ENCODE measurements at regions not wholly inside any gene's neighbourhood (a gene's known extent, or its start where the extent isn't known, plus 50 kb on each side); places are given as distances from the start of the nearest gene placed in this dataset.
"Not testable (repeated sequence)": the region's sequence is repeated elsewhere in the genome, so short reads cannot be mapped to it uniquely, and the experiment has no call there.

DNA sequence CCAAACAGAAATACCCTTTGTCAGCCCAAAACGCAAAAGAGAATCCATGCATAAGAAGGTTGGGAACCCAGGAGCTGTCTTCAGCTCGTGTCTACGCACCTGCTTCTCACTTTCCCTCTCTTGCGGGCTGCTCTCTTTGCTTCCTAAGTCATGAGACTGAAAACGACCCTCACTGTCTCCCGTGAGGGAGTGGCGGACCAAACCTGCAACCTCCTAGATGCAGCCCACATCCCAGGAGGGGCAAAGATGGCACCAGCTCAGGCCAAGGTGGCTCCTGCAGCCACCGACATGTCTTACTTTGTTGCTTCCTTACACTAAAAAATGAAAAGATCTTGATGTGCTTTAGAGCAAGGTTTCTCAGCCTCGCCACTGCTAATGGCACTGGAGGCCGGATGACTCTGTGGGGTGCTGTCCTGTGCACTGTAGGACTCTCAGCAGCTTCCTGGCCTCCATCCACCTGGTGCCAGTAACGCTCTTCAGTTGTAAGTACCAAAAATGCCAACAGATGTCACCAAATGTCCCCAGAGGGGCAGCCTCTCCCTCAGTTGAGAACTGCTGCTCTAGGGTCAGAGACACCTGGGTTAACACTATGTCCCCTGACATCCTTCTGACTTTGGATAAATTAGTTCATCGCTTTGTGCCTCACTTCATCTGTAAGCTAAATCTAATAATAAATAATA lies 179.8 kb upstream of the PFKP start:
- no peak for DNase-seq

DNA sequence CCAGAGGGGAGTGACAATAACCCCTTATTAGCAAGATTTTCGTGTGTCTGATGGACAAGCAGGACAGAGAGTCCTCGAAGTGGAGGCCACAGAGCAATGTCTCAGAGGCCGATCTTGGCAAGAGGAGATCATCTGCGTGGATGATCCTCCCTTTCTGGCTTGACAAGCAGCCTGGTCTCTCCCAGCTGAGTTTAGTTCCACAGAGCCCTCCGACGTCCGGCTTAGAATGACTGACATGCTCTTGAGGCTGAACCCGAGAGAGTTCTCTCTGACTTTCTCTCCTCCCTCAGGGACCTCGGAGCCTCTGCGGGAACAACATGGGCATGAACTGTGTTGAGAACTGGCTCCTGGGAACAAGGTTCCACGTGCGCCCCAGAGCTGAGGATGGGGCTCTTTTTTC lies 180.7 kb upstream of the PFKP start:
- no peak for DNase-seq

DNA sequence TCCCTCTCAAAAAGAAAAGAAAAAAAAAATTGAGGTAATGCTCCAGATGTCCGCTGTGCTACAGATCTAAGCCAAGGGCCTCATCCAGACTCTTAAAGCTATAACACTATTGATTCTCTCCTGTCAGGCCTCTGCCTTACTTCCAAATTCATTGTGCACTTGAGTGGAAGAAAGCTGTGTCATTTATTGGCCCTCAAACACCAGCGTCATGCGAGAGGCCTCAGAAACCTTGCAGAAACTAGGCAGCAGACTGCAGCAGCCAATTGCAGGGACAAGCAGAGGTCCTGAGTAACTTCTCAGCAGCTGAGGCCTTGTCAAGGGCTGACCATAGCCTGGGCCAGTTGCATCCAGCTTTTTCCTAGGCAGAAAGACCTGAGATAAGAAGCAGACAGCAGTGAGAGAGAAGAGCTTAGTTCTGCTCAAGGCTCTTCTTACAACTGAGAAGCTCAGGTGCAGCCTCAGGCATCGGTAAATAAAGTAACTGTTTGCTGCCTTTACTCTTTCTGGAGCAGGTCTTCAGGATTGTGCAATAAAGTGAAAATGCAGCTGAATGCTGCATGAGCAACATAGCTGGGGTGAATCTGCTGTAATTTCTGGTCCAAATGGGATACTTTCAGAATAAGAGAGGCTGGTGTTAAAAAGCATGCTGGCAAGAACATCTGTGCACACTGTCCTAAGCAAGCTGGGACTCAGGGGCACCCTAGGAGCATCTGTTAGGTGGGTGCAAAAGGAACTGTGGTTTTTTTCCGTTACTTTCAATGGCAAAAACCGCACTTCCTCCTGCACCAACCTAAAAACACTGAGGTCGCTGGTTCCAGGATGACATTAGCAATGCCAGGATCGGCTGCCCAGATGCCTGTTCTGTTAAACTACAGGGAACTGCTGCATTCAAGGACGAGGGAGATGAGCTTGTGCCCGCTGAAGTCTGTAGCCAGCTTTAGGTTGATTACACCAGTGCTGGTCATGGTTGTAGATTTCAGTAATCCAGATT lies 181.8 kb upstream of the PFKP start:
- DNase-seq, result no peak

DNA sequence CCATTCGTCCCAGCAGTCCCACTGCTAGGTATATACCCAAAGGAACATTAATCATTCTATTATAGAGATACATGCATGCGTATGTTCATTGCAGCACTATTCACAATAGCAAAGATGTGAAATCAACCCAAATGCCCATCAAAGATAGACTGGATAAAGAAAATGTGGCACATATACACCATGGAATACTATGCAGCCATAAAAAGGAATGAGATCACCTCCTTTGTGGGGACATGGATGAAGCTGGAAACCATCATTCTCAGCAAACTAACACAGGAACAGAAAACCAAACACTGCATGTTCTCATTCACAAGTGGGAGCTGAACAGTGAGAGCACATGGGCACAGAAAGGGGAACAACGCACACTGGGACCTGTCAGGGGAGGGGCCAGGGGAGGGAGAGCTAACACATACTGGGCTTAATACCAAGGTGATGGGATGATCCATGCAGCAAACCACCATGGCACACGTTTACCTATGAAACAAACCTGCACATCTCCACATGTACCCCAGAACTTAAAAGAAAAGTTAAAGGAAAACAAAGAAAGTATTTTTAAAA lies 183.3 kb upstream of the PFKP start:
- DNase-seq, result not testable (repeated sequence)

DNA sequence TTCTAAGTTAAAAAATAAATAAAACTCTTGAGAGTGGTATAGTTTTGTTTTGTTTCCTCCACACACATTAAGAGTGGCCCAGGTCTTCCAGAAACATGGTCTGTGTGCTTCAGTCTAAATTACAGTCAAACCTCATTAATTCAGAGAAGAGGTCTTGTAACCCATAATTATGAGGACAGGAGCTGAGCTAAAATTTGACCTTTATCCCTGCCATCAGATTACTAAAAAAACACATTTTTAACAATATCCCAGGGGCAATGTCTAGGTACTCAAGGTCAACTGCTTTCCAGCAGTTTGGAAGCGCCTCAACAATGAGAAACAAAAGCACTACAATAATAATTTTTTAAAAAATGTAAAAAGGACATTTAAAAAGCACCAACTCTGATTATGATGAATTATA lies 184.1 kb upstream of the PFKP start:
- no peak for DNase-seq

DNA sequence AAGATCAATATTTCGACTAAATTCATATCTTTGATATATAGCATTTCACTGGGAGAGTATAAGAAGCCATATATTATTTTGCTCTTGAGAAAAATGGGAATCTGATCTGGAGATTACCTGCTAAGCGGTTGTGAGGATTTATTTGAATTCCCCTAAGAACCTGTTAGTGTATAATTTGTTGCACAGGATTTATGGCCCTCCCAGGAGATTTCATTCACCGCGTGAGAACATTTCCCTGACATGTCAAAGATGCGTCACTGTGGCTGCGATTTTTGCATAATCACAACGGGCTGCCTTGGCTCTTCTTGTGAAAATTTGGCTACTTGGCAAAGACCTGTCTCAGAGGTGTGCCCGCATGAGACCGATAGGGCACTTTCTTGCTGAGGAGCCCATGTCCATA lies 184.7 kb upstream of the PFKP start:
- DNase-seq, result no peak

DNA sequence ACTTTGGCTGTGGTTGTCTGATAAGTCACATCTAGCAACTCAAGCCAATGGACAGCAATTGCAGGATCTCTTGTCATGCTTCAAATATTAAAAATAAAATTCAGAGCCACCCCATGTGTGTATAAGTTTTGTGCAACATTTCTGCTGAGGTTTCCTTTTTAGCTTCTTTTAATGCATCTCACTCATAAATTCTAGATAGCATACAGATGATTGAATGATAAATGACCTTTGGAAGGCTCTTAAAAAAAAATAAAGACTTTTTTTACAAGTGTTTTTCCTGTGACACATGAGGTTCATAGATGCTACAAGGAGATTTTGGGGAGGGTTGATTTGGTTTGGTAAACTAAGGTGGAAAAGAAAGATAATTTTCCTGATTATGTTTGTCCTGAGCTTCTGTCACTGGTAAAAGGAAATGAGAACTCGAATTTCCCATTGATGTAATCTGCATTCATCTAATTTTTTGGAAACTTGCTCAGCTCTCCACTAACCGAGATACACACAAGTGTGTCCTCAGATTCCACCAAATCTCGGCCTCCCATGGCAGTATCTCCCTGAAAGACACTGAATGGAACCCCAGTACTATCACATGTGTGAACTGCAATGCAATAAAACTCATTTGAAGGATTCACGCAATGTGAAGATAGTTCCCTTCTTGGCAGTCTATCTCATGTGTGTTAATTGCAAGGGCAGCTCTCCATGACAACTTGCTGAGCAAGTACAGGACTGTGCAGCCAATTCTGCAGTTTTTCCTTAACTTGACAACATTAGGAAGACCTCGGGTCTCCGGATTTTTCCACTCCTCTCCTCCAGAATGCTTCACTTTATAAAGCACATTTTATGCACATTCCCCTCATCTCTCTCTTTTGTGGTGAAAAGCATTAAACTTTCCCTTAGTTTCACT lies 185.4 kb upstream of the PFKP start:
- DNase-seq, result no peak

DNA sequence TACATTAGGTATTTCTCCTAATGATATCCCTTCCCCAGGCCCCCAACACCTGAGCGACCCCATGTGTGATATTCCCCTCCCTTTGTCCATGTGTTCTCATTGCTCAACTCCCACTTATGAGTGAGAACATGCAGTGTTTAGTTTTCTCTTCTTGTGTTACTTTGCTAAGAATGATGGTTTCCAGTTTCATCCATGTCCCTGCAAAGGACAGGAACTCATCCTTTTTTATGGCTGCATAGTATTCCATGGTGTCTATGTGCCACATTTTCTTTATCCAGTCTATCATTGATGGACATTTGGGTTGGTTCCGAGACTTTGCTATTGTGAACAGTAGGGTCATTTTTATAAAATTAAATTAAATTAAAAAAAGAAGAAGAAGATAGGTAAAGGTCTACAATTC lies 187.3 kb upstream of the PFKP start:
- DNase-seq, result not testable (repeated sequence)

DNA sequence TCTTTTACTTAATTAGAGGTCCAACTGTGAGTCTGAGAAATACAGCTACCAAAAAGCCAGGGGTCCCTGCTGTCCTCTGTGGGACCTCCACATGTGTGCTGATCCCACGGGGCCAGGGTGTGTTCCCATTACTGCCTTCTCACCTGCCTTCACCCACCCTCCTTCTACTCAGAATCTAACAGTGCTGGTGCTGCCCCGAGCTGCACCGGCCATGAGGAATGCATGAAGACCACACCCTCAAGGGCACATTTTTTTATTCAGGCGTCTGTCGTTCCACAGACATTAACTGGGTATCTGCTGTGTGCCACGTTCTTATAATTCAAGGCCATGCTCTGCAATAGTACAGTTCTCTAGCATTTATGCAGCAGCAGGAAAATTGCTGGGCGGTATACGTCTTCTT lies 188.5 kb upstream of the PFKP start:
- DNase-seq, result no peak

DNA sequence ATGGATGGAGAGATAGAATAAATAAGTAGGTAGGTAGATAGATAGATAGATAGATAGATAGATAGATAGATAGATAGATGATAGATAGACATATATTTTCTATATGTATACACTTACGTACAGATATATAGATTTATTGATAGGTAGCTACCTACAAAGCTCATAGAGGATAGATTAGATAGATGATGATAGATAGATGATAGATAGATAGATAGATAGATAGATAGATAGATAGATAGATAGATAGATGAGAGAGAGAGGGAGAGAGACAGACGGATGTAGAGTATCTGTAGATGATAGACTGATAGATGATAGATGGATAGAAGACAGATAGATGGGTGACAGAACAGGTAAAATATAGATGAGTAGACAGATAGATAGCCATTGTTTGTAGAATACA lies 191.3 kb upstream of the PFKP start:
- DNase-seq, result no peak

DNA sequence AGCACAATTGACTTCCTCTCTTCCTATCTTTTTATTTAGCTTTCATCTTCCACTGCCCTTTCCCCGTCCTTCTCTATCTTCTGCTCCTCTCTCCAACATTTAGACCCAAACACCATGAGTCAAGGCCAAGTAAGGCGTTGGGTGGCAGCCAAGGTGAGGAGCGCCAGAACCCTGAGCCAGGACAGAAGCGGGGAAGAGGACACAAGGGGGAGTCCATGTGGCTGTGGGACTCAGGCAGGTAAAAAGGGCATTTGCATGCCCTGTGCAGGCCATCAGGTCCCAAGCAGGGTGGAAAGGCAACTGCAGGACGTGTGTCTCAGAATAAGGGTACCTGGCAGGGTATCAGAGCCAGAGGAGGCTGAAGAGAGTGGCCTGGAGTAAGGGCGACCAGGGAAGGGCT lies 192.4 kb upstream of the PFKP start:
- DNase-seq, result no peak

DNA sequence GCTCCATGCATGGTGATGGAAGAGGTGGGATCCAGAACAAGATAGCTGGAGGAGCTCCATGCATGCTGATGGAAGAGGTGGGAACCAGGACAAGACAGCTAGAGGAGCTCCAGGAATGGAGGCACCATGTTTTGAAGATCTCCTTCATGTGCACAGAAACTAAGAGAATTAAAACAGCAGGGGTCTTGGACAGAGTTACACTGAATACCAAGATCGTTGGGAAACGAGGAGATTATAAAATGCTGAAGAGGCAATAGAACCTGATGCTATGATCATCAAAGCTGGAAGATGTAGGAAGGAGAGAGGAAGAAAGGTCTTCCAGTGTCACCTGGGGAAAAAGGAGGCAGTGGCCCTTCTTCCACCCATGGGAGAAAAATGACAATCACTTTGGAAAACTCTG lies 193.6 kb upstream of the PFKP start:
- no peak for DNase-seq

DNA sequence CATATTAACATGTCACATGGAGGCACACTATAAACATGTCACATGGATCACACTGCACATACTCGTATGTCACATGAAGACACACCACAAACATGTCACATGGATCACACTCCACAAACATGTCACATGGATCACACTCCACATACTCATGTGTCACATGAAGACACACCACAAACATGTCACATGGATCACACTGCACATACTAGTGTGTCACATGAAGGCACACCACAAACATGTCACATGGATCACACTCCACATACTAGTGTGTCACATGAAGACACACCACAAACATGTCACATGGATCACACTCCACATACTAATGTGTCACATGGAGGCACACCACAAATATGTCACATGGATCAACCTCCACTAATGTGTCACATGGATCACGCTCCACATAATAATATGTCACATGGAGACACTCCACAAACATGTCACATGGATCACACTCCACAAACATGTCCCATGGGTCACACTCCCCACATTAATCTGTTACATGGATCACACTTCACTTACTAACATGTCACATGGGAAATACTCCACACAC lies 195.6 kb upstream of the PFKP start:
- DNase-seq, result no peak

DNA sequence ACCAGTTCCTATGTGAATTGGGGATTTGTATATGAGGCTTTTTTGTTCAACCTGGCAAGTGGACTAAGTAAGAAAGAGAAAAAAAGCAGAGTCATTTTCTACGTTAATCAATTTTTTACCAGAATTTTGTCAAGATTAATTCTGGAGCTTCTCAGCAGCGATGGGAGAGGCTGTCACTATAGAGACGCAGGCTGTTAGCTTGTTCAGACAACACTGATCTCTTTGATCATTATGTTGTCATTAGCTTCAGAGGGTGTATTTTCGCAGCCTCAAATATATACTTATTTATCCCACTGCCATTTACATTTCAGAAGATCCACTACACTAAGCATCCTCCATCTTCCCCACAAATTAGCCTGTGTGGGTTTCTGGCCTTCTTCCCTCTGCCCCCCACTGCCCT lies 196.7 kb upstream of the PFKP start:
- DNase-seq, result no peak

DNA sequence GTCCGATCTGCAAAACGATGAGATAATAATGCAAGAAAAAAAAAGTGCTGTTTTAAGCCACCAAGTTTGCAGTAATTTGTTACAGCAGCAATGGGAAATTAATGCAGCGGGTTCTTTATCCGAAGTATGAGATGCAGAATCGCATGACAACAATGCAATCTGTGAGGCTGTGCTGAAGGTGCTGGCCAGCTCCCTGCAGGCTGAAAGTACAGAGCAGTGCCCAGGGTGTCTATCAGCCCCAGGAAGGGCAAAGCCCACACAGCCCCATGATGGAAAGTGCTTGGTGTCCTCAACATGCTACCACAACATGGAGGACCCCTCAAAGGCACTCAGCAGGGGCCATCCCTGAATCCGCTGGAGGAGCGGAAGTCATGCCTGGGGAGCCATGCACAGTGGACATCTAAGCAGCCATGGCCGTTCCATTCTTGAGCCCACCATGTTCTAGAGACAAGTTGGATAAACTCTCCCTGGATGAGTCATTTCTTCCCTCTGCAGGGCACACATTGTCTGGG lies 199.5 kb upstream of the PFKP start:
- DNase-seq, result no peak

DNA sequence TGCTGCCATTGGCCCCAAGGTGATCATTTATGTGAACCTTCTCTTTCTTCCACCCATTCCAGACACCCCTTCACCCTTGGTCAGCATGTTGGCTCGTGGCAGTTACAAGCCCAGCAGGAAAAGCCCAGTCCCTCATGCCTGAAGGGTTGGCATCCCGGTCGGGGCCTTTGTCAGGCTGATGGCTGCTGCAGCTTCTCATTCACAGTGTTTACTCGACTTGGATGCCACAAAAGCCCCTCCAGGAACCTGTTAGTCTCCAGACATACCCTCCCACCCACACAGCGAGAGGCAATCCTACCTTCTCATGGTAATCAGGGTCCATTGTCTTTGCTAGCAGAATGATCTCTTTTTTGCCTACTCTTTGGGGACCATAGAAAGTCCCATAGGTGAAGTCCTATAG lies 200.8 kb upstream of the PFKP start:
- DNase-seq, result no peak

DNA sequence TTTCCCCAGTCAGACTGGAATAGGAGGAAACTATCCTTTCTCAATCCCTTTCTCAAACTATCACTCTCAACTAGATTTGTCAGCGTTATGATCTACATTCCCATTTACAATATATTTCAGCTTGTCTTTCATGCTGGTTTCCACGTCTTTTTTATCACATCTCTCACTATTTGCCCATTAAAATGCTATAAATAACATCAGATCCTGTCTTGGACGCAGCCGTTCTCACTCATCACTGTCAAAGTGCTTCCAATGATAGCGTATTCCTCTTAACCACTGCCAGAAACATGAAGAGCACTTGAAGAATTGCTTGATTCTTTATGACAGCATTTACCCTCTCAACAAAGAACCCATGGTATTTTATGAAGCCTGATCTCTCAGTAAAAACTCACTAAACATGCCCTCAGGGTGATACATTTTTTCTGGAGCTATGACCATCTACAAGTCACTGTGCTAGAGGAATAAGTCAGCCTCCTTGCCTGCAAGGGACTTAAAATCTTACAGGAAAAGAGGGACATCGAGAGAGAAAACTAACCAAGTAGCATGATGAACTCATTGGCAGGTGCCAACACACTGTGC lies 205.6 kb upstream of the PFKP start:
- no peak for DNase-seq

DNA sequence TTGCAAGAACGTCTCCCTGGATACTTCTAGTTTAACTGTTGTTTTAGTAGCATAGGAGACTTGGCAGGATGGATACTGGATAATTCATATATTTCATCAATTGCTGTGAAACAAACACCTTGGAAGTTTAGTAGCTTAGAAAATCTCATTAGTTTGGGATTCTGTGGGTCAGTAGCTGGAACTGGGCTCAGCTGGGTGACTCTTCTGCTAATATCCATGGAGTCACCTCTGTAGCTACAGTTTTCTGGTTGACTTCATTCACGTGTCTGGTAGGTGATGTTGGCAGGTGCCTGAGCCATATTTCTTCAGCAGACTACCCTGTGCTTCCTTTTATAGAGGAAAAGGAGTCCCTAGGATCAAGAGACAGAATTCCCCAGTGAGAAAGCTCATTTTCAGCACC lies 208.9 kb upstream of the PFKP start:
- DNase-seq, result no peak

DNA sequence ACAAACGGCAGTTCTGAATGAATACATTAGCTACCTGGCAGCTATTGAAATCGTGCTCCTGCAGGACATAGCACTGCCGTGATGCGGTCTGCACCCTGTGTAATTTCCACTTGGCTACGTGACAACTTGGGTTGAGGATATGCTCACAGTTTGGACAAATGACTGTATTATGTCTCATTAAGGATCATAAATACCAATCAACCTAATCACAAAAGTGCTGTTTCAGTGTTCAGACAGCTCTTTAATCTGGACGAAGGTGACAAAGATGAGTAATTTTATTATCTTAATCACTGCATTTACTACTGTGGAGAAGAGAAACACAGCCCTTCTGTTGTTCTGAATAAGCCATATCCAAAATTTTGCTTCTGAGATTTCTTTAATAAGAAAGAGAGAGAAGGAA lies 210.8 kb upstream of the PFKP start:
- DNase-seq, result no peak

DNA sequence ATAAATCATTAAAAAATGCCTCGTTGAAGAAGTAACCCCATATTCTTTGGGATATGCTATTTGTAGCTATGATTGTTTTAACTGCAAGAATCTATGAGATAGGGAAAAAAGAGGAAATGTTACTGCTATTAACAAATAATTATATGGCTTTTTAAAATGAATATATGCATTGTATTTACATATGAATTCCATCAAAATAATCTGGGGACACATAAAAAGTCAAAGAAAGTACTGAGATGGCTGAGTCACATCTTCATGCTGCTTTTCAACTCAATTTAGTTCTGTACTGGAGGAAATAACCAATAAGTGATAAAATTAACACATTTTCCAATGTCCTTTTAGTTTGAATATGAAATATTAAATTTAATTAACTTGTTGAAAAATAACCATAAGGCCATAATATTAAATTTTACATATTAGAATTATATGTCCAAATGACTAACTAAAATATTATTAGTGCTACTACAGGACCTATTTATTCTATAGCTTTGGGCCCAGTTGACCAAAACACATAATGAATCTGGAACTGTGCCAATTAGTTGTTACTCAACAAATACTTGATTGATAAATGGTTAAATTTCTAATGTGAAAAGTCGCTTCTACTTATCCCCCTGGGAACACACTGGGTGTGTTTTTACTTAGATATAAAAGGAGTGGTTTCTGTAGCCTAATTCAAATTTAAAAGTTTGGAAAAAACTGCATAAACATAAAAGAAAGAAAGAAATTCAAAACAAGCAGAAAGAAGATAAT lies 214.6 kb upstream of the PFKP start:
- DNase-seq, result no peak

DNA sequence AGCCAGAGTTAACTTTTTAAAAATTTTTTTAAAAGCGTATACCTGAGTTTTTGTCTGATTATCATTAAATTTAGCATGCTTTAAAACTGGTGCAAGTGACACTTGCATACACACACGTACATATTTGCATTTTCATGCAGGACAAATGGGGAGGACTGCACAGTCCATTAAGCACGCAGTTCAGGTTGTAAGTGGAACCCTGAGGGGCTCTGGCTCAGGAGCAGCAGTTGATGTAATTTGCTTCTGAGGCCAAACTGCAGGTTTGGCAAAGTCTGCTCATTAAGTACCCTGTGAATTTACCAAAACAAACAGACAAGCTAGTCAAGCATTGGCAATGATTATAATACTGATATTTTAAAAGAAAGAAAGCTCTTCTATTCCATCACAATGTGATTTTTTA lies 215.8 kb upstream of the PFKP start:
- DNase-seq, result no peak
